ENCODE measurements at regions not wholly inside any gene's neighbourhood (a gene's known extent, or its start where the extent isn't known, plus 50 kb on each side); places are given as distances from the start of the nearest gene placed in this dataset.

GRCh38 chr13:80055847-80056246 lies 285.1 kb downstream of the SPRY2 start:
- TF ChIP-seq POLR2A (IDR thresholded peaks at IDR 0.05) (no peak), CTCF (IDR thresholded peaks at IDR 0.05) (no peak)
